GM21528 (cell line): ENCODE measurements at regions not wholly inside any gene's neighbourhood (a gene's known extent, or its start where the extent isn't known, plus 50 kb on each side); places are given as distances from the start of the nearest gene placed in this dataset.

Experiments used
- ATAC-seq: cut with Tn5 transposase; IDR thresholded peaks from one replicate; pipeline ENCODE4 v1.9.1; 2021; ENCODE audit warnings: mild to moderate bottlenecking, moderate library complexity; ENCODE audit not compliant: unreplicated experiment, low FRiP score

DNA sequence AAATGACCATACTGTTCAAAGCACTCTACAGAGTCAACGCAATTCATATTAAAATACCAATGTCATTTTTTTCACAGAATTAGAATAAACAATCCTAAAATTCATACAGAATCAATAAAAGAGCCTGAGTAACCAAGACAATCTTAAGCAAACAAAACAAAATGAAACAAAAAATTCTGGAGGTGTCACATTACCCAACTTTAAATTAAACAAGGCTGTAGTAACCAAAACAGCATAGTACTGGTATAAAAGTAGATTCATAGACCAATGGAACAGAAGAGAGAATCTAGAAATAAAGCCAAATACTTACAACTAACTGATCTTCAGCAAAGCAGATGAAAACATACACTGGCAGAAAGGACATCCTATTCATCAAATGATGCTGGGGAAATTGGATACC is 346.9 kb upstream of the JAG1 start:
- ATAC-seq, result no peak

DNA sequence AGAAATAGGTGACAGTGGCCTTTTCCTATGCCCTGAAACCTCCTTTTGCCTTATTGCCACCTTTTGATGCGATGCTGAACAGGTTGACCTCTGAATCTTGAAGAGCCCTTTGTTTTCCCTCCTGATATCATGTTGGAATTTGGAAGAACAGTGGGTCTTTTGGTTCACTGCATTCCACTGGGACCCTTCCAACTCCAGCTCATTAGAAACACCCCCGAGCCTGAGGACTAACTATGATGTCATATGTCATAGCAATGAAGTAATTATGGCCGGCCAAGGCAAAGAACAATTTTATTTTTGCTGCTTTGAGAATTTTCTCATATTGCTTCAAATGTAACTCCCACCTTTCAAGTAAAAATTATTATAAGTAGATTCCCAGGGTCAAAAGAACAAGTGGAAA is 353.4 kb upstream of the JAG1 start:
- ATAC-seq, result no peak

DNA sequence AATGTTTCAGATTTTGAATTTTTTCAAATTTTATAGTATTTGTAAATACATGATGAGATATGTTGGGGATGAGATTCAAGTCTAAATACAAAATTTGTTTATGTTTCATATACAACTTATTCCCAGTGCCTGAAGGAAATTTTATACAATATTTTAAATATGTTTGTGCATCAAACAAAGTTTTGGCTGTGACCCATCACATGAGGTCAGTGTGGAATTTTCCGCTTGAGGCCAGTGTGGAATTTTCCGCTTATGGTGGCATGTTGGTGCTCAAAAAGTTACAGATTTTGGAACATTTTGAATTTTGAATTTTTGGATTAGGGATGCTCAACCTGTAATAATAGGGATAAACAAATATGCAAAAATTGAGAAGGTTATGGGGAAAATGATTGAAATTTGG is 356.6 kb upstream of the JAG1 start:
- no peak for ATAC-seq

DNA sequence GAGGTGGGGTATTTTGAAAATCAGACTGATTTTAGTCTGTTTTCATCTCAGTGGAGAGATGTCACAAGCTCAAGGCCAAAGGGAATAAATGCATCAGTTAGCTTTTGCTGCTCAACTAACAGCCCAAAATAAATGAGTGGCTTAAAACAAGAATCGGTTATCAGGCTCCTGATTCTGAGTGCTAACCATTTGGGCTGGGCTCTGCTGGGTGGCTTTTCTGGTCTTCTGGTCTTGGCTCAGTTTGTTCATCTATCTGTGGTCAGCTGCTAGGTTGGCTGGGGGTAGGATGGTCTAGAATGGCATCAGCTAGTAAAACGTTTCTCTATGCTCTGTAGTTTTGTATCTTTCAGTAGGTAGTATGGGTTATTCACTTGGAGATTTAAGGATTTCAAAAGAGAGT is 357.5 kb upstream of the JAG1 start:
- ATAC-seq, result no peak

DNA sequence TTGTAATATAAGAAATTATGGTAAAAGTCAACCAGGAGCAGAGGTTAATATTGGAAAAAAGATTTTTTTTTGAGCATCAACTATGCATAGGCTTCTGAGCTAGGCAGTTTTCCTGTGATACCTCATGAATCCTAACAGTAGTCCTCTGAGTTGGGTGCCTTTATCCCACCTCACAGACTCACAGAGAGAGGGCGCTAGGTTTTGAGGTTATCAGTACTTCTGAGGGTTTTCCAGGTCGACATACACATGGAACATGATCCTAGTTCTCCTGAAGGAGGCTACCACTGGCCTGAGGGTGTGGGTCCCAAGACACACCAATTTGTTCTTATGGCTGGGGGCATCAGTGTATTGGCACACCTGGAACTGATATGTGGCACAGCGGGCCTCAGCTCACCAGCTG is 358.8 kb upstream of the JAG1 start:
- ATAC-seq, result no peak

DNA sequence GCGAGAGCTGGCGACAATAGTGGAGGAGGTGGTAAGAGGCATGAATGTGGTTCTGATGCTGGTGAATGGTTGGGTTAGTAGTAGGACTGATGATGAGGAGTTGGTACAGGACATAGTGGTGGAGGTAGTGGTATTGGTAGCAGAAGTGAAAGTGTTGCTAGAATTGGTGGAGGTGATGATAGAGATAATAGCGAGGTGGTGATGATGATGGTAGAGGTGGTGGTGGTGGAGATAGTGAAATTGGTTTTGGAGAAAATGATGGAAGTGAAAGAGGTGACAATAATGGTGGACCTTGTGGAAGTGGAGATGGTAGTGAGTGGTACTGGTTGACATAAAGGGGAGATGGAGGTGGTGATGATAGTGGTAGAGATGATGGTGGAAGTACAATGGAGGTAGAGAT is 360.2 kb upstream of the JAG1 start:
- no peak for ATAC-seq

DNA sequence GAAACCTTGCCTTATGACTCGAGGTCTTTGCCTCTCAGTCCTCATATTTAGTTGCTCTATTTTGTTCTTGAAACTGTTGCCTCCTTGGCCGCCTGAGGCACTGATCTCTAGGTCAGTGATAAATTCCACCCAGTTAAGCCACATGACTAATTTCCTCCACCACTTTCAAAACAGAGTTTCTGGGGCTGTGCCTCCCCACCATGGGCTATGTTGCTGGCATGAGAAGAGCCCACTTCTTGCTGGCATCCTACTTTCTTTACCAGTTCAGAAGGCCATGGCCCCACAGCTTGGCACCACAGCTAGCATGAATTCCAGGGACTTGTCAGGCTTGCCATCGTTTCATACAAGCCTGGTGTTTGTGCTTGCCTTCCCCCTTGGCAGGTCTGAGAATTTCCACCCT is 361.4 kb upstream of the JAG1 start:
- no peak for ATAC-seq

DNA sequence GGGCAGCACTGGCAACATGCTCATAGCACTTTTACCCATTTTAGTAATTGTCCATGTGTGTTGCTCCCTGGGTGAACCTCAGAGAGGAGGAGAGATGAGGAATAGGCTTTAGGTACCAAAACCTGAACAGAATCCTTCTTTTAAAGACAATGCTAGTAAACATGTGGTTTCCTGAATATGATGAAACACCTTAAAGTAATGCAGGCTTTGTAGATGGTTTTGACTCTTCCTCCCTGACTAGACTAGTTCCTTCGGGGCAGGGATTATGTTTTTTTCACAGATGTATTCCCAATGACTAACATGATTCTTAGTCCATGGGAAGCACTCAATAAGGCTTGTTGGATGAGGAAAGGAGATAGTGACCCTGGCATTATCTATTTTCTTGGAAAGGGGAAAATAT is 367.6 kb upstream of the JAG1 start:
- ATAC-seq, result no peak

DNA sequence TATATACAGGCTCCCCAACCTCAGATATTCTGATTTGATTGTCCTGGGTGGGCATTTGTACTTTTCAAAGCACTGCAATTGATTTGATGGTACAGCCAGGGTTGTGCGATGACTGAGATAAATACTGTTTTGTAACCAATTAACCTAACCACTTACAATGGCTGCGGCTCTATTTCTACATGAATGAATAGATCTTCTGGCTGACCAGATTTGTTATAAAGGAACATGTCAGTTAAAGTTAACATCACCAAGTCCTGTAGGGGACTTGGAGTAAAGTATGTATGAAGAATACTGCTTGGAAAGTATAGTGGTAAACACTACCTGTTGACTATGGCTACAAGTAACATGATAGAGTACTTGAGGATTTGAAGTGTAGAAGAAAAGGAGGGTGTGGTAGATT is 369.2 kb upstream of the JAG1 start:
- ATAC-seq, result no peak

DNA sequence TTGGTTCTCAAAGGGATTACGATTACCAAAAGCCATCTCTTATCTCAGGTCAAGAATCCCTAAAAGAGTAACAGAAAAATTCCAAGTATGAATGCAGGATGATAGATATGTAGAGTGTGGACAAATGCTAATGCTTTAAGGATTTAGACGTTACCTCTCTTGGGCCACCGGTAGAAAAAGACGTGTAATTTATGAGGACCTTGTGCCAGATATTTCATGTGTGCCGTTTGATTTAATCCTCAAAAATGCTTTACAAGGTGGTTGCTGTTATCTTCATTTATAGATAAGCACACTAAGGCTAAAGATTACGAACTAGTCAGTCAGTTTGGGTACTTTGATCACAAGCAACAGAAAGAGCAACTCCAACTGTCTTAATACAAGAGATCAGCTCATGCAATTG is 370.8 kb upstream of the JAG1 start:
- no peak for ATAC-seq

DNA sequence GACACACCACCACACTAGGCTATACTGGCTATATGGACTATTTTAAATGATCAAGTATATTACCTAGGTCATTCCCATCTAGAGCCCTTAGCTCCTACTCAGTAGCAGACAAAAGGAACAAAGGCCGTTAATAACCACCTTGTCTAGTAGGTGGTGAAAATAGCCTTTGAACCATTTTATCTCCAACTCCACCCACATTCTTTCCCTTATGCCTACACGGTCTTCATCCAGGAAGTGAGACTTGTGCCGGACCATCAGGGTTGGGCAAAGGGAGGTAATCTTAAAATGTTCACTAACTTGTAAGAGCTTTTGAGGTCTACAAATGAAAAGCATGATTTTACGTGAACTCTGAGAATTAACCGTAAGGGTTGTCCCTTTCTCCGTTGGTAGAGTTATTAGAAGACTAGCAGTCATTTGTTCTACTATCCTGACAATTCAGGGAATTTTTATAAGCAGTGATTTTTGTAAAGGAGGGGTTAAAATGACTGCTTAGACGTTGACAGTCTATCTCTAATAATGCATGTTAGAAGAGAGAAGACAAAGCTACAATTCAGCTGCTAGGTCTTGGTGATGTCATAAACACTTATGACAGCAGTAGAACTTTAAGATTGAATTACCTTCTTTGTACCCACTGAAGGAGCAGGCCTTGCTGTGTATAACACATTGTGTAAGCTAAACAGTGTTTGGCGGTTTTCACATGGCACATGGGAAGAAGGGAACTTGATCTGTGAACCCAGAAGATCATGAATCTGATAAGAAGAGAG is 371.8 kb upstream of the JAG1 start:
- ATAC-seq, result no peak

DNA sequence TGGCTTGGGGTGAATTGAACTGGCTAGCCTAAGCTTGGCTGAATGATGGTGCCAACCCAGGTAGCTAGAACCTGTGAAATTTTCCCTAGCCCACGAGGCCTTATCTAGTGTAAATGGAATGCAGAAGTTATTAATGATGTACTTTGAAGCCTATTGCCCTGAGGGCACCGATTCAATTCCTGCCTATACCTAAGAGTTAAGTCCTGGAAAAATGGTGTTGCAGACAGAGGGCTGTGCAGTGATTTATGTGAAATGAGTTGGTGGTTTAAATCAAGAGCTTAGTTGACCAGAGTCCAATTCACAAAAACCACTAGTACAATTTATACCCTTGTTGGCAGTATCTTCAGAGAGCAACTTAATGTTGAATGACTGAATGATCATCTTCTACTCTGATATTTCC is 373.8 kb upstream of the JAG1 start:
- no peak for ATAC-seq

DNA sequence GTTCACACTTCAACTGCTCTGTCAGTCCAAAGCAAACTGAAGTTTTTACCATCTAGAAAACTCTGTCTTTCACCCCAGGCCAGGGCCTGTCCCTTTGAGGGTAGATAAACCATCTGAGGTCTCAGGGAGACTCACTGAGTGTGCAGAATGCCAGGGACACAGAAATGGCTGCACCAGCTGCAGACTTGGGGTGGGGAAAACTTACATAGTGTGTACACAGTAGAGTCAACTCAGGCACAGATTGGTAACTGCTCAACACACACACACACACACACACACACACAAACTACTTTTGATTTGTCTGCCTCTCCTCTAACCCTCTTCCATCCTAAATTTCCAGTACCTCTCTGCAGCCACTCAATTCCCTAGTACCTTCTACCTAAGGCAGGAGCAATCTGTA is 374.9 kb upstream of the JAG1 start:
- ATAC-seq, result no peak

DNA sequence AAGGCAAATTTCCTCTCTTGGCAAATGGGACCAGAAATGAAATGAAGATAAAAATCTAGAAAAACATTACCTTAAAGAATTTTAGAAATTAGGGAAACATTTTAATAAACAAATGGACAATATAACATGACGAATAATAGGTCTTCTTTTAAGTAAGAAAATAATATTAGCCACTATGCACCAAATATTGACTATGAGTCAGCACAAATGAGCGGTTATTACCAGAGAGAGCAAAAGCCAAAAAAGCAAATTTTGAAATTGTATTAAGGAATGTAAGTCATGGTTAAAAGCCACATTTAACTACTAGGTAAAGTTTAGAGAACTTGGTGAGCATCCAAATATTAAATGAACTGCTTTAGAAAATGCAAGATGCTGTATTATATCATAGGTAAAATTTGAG is 376.6 kb upstream of the JAG1 start:
- ATAC-seq, result no peak

DNA sequence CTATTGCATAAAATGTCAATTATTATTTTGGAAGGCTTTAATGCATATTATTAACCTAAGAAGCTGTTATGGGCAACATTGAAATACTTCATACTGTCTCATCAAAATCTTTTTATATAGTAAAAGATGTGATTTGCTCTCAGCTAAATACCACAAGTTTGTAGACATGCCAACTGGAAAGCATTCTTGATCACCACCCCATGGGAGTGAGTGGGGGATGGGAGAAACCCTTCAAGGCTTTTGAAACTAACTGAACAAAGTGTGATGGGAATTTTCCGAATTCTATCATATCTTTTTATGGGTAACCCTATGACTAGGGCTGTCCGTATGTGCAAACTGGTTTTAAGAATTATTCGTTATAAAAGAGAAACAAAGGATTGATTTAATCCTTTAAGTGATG is 377.3 kb upstream of the JAG1 start:
- no peak for ATAC-seq

DNA sequence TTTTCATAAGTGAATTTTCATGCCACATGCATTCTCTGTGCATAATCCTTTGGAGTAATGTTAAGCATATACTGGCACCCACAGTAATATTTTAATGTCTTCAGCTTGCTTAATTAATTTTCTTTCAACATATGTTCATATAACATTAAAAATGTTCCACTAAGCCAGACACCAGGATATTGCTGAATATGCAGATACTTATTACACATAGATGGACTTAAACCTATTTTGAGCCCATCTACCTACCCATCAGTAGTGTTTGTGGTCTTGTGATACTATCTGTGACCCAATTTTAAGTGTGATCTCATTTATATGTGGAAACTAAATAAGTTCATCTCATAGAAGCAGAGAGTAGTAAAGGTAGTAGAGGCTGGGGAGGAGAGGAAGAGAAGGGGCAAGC is 379.5 kb upstream of the JAG1 start:
- no peak for ATAC-seq

DNA sequence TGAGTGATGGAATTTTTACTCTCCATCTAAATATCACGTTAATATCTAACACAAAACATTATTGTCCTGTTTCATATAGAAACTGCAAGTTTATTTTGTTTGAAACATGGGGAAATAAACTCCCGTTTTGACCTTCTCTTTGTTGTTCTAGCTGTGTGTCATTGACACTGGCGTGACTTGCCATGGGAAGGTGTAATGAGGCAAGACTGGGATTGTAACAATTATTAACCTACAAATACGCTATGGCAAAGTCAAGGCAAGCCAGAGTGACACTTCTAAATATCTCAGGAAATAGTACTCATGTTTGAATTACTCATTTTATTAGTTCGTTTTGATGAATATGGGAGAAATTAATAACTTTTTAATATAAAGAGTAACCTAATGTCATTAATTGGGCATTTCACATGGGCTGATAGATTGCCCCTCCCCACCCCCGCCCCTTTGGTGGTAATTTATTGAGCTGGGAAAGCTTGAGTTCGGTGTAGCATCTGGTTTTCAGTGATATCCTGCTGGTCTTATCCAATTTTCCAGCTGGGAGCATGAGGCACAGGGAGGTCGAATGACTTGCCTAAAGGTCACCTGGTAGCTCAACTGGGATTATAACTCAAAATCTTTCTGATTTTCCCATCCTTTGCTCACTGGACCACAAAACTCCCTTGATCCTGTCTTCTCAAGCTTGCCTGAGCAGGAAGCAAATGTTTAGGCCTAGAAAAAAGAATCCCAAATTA is 380.6 kb upstream of the JAG1 start:
- ATAC-seq, result no peak

DNA sequence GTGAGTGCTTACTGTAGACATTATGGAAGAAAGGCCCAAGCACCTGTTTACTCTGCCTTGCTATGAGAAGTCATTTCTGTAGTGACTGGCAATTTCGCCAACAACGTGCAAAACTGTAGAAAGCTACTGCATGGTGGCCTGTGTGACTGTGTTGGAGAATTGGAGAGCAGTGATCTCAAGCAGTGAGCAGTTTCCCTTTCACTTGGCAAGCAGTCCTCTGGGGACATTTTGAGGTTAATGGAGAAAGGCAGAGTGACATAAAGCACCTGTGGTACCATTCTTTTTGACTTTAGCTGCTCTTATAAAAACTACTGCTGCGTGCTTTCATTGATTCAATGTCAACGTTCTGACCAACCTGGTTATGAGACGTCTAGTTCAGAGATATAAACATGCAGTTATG is 382.6 kb upstream of the JAG1 start:
- ATAC-seq, result no peak

DNA sequence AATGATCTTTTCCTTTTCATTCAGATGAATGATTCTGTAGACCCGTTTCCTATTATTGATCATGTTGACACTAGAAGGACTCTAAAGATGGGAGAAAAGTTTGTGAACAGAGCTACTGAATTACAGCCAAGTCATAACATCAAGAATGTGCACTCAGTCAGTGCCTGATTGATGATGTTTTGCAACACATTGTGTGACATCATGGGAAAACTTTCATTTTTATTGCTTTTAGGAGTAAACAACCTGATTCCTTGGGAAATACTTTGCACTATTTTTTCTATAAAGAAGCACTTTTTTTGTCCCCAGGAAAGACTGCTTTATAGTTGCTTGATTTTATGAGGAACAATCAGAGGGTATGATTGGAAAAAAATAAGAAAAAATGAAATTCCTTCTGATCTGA is 383.8 kb upstream of the JAG1 start:
- no peak for ATAC-seq

DNA sequence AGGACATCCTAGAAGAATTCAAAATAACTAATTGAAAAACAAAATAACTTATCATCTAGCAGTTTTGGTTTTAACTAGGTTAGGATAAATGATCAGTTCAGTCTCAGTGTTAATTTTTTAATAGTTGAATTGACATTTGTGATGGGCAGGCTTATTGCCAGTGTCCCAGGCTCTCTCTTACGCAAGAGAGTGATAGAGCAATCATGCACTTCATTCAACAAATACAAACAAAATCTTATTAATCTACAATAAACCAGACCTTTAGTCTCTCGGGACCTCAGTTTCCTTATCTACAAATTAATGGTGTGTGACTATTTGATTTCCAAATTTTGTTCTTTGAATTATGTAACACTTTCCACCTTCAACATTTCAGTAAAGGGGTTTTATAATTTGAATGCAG is 385.9 kb upstream of the JAG1 start:
- no peak for ATAC-seq

DNA sequence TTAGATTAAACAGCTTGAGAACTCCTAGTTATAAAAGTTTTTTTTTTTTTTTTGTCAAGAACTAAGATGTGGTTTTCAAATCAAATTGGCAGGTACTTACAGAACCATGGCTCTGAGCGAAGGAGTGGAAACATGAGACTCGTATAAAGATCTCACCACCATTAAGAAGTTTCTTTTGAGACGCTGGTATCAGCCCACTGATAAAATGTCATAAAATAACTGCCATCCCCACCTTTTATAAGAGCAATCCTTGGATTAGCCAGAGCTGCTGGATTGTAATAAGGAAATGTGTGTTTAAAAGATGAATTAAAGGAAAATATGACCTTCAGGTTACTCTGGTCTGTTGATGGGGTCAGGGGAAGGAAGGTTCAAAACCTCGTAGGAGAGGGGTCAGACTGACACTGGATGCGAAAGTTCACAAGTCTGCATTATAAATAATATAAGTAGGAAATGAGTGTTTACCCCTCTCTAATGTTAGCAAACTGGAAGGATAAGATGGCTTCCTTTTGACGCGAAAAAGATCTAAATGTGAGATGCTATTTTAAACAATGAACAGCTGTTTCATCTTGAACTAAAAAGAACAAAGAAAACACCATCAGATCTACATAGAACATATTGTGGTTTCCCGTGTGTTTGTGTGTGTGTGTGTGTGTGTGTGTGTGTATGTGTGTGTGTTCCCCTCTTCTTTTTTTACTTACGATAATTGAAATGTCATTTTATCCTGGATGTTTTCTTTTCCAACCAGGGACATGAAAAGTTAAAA is 386.8 kb upstream of the JAG1 start:
- ATAC-seq, result no peak

DNA sequence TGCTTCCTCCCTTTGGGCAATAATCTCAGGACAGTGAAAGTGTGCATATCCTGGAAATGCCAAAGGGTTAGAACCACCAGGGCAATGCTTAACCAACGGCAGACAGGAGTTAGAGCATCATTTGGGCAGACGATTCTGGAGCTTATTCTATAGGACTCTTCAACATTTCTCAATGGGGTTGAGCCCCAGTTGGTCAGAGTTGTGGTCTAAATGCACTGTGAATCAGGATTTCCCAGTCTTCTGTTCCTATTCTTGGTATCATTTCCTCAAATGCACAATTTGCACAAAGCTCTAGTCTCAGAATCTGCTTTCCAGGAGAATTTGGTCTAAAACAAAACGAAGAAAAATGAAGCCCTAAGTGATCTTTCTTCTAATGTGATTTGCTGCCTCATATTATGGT is 389.6 kb upstream of the JAG1 start:
- no peak for ATAC-seq
